Astrocyte of the cerebellum (primary cell): ENCODE measurements at regions not wholly inside any gene's neighbourhood (a gene's known extent, or its start where the extent isn't known, plus 50 kb on each side); places are given as distances from the start of the nearest gene placed in this dataset.

Experiments
- DNase-seq: peaks from one replicate; pipeline ENCODE4 v3.0.0-alpha.2; 2011; ENCODE audit warnings: low read depth
- H3K4me3 ChIP-seq: 2 replicates; pipeline ENCODE4 v1.5.1; 2011; ENCODE audit warnings: mild to moderate bottlenecking, low read depth, low read length, moderate library complexity
- CTCF ChIP-seq: IDR thresholded peaks from 2 replicates; pipeline ENCODE4 v1.5.1; 2012; ENCODE audit warnings: low read length, low read depth, moderate library complexity, mild to moderate bottlenecking; ENCODE audit errors: missing control alignments
- in situ Hi-C: cut with HindIII; loops from 2 replicates; pipeline ENCODE4 v1.10.0; 2017; ENCODE audit warnings: low sequenced_read_pairs

GRCh38 chr1:101745551-101746270 is 251.0 kb downstream of the OLFM3 start:
- DNase-seq: no peak
- in situ Hi-C loops: no loop called here
- H3K4me3 ChIP-seq: no peak overlapping the region
- TF ChIP-seq CTCF: no peak

GRCh38 chr1:101748077-101748476 is 248.6 kb downstream of the OLFM3 start:
- no peak for DNase-seq
- TF ChIP-seq CTCF: no peak
- no peak overlapping the region for H3K4me3 ChIP-seq
- in situ Hi-C loops: no loop called here
